Hepatic stellate cell (primary cell): ENCODE measurements at regions not wholly inside any gene's neighbourhood (a gene's known extent, or its start where the extent isn't known, plus 50 kb on each side); places are given as distances from the start of the nearest gene placed in this dataset.
"Not testable (repeated sequence)": the region's sequence is repeated elsewhere in the genome, so short reads cannot be mapped to it uniquely, and the experiment has no call there.

Experiments
- DNase-seq: peaks from one replicate; pipeline ENCODE4 v3.0.0; 2011; ENCODE audit warnings: low spot score

DNA sequence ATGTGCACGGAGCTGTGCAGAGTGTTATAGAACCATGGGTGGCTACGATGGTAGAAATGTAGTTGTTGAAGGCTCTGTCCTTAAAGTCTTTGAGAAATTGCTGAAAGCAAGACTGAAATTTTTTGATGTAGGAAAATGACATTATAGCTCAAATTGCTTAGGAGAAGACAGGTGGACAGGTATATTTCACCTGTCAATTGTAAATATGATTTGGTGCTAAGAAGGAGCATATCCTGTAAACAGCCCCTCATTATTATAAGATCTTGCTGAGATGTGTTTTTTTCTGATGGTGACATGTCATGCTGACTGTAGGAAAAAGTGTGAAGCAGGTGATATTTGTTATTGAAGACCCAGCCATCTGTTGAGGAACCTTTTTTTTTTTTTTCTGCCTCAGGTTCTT lies 377.9 kb downstream of the PSAT1 start:
- no peak for DNase-seq

DNA sequence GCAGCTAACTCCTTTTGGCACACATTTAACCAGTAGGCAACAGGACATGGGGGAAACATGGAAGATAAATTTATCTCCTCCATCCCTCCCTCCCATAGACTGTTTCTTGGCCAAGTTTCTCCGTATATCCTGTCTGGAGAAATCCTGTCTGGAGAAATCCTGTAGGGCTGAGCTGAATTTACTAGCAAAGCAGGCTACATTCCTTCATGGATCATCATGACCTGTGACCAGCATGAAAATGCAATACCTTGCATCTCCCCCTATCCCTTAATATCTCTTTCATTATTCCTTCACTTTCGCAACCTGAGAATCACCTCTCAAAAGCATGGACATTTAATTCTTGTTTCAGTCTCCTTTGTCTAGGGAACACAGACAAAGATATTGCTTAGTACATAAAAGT lies 379.1 kb downstream of the PSAT1 start:
- no peak for DNase-seq

DNA sequence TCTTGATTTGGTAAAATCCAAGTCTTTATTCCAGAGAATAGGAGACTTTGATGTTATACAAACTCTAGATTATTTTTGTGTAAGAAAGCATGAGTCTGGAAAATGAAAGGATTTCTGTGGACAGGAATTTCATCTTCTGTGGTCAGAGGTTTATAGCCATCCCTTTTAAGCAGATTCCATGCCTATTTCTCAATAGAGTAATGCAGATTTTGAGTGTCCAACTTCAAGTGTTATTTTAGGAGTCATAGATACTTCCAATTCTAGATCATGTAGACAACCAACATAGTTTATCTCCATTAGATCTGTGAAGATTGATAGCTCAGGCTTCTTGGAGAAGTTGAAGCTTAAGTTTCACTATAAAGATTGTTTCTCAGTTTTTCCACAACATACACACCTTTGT lies 379.7 kb downstream of the PSAT1 start:
- DNase-seq, result no peak

DNA sequence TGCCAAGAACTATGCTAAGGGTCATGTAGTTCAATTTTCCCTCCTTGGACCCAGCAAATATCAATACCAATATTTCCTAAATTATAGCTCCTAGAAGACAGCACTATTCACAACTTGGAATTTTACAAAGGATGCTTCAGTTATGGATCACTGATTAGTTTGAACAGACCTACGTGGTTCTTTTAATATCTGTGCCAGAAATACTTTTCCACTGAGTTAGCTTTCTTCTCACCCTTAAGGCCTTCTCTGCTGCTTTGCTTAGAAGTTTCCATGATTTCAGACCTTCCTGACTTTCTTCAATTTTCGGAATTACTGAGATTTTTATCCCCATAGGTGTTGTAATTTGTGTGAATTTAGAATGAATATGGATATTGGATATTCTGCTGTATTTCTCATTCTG lies 380.4 kb downstream of the PSAT1 start:
- DNase-seq, result no peak

GRCh38 chr9:78678877-78679276 lies 382.0 kb downstream of the PSAT1 start:
- DNase-seq, result no peak

DNA sequence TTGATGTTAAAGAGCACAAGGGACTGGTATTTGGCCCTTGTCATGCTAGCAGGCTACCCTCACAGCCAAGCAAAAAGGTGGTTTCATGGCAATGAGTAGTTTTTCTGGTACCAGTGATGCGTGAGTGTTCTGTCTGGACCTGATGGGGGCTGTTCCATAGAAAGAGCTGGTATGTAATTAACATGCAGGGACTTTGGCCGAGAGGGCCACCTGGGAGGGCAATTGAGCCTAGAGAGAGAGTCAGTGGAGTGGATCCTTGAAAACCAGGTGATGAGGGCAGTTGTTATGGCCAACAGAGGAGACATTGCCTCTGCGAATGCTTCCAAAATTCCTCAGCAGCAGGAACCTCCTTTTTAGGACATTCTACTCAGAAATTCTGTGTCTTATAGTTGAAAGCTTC lies 383.3 kb downstream of the PSAT1 start:
- no peak for DNase-seq

GRCh38 chr9:78682216-78682615 lies 385.3 kb downstream of the PSAT1 start:
- DNase-seq, result no peak

- no peak for DNase-seq
Observed at GRCh38 chr9:78685471-78685870, 388.5 kb downstream of the PSAT1 start.

DNA sequence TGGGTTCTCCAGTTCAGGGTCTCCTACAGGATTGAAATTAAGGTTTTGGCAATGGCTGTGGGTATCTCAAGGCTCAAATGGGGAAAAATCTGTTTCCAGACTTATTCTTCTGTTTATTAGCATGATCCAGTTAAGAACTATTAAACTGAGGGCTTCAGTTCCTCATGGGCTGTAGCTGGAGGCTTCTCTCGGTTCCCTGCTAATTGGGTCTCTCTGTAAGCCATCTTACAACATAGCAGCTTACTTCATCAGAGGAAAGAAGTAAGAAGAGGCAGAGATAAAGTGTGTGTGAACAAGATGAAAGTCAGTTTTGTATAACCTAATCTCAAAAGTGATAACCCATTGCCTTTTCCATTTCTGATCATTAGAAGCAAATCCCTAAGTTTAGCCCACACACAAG lies 391.9 kb downstream of the PSAT1 start:
- no peak for DNase-seq

DNA sequence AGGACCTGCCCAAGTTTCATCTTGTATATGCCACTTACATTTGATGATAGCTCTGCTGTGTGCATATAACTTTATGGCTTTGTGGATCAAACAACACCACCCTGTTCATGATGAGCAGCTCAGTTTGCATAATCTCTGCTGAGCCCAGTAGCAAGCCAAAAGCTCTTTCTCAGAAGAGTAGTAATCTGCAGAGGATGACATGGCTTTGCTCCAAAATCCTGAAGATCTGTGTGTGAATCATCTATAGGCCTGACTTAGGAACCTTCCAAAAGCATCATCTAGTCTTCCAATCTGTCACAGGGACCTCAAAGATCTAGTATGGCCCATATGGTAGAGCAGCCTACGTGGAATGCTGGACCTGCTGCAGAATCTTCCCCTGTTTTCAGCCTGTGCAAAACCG lies 394.6 kb downstream of the PSAT1 start:
- DNase-seq, result no peak

DNA sequence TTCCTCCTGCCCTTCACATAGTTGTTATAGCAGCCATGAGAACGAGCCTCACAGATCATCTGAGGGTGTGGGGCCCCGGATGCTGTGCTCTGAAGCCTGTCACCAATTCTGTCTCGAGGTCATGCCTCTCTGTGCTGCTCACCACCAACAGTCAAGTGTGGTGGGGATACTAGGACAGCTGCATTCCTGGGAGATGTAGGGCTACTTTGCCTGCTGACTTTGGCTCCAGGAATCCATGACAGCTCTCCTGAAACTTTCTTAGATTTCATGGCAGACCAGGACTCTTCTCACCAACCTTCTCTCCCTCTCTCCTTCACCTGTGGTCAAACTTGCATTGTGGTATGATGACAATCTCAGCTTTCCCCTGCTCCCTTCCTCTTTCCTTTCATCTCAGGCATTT lies 395.9 kb downstream of the PSAT1 start:
- peak; percentile 60 for DNase-seq

DNA sequence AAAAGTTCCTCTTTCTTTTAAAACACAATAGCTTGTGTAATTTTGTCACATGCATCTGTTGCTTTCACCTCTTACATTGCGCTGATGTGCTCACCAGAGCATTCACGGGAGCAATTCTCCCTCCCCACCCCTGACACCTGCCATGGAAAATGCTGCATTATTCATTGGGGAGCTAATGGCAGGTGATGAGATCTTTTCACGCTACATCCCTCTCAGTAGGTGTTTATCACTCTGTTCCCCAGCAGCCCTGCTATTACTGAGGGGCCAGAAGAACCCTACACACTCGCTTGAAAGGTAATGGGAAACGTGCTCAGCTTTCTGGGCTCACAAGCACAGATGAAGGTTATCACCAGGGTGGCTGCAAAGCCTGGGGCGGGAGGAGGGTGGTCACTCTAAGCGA lies 398.0 kb downstream of the PSAT1 start:
- DNase-seq, result no peak

GRCh38 chr9:78695519-78695918 lies 398.6 kb downstream of the PSAT1 start:
- DNase-seq, result no peak

DNA sequence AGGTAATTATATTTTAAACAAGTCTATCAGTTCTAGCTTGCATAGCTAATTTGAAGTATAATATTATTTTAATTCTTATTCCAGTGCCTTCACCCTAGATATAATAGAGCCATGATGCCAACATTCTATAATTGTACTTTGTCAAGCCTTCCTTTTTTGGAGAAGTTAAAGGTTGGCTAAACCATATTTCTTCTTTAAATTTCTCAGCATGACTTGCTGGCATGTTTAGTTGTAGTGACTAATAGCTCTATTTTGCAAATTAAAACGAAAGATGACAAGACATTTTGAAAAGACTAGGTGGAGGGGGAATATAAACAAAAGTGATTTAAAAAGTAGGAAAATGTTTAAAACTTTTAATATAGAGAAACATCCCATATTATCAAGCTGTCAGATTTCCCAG lies 400.7 kb downstream of the PSAT1 start:
- no peak for DNase-seq

GRCh38 chr9:78698371-78698770 lies 401.4 kb downstream of the PSAT1 start:
- DNase-seq, result no peak

GRCh38 chr9:78699217-78699616 lies 402.3 kb downstream of the PSAT1 start:
- not testable (repeated sequence) for DNase-seq

GRCh38 chr9:78704153-78704552 lies 407.2 kb downstream of the PSAT1 start:
- not testable (repeated sequence) for DNase-seq

GRCh38 chr9:78707080-78707479 lies 410.2 kb downstream of the PSAT1 start:
- DNase-seq, result no peak

- DNase-seq, result peak; percentile 19
Observed at GRCh38 chr9:78707481-78707991, 410.6 kb downstream of the PSAT1 start.

DNA sequence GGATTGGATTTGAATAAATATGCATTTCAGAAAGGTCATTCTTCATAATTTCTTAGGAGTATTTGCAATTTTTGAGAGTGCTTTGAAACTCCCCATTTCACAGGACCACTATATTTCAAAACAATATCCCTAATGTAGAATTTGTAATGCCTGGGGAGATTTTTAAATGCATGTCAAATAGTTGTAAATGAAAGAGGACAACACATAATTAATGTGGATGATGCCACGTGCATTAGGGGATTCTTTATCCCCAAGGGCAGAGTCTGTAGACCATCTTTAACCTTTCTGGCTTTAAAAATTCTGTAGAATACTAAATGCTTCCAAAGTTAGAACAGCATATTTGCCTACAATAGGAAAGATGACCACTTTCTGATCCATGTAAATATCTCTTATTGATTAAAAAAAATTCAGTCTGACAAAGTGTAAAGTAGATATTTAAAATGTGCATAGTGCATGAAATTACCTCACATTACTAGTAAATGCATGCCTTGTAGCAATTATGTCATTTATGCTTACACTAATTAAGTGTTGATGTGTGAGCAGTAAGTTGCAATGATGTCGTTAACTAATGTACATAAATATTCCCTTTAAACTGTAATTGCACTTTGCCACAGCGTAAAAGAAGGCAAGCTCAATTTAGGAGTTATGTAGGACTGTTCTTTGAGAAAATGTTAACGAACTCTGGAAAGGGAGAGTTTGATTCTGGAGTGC lies 416.1 kb downstream of the PSAT1 start:
- no peak for DNase-seq

DNA sequence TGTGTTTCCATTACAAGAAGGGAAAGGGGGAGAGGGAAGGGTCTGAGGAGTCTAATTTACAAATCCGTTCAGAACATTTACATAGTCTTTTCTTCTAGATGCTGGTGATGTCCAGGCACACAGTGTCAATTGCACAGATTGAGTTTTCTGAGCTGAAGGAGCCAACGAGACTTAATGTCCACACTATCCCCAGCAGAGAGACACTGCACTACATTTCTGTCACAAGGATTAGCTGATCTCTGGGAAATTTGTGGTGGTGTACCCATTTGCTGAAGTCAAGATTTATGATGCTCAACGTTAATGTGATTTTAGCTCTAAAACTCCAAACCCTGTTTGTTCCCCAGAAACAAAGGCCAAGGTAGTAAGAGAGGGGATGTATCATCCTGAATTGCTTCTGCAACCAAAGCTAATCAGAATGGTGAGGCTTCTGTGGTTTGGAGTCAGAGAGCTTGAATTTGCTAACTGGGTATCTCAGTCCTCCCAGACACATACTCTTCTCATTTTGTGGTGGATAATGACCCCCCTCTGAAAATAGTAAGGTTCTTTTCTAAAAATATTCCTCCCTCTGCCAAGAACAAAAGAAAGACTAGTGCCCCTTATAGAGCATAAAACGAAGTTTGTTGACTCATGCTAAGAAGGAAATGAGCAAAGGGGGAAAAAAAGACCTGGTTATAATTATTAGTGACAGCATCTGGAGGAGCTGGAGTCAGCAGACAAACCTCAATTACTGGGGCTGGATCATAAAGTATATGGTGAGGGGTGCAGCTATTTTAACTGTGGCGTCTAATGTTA lies 416.9 kb downstream of the PSAT1 start:
- DNase-seq, result no peak

DNA sequence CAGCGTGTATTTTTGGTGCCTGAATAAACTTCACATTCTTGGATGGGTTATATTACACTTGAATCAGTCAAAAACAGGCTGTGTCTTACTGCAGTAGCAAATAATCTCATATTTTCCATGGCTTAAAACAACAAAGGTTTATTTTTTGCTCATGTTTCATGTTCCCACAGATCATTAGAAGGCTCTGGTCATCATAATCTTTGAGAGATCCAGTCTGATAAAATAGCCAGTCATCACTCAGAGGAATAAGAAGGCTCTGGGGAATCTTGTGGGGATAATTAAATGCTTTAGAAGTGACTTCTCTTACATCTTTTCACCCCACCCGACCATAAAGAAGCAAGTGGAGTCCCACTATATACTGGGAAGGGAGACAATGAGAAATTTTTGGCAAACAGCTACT lies 417.7 kb downstream of the PSAT1 start:
- DNase-seq, result peak; percentile 21

DNA sequence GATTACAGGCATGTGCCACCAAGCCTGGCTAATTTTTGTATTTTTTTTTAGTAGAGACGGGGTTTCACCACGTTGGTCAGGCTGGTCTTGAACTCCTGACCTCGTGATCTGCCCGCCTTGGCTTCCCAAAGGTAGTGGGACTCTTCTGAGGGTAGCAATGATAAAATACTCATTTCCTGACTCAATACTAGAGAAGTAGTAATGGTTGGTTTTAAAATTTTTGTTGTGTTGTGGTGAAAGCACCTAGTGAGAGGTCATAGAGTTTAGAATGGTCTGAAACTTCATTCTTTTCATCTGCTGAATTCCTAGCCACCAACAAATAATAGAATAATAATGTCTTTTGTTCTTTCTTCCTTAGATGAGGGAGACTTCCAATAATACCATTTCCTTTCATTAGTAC lies 422.1 kb downstream of the PSAT1 start:
- DNase-seq, result not testable (repeated sequence)

DNA sequence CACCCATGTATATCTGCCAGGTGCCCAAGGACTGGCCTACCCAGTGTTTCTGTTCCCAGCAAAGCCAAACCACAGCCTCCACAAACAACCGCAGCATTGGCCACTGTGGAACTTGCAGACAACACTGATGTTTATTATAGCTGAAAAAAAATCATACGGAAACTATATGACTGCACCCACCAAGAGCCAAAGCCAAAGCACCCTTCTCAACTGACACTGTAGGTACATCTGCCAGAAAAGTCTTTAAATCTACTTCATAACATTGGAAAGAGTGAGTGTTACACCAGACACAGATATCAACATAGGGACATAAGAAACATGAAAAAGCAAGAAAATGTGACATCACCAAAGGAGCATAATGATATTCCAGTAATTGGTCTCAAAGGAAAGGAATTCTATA lies 428.0 kb downstream of the PSAT1 start:
- DNase-seq, result no peak
